Neural progenitor cell (in vitro differentiated cells): ENCODE measurements at regions not wholly inside any gene's neighbourhood (a gene's known extent, or its start where the extent isn't known, plus 50 kb on each side); places are given as distances from the start of the nearest gene placed in this dataset.

Experiments used
- DNase-seq: peaks from one replicate; pipeline ENCODE4 v3.0.0-alpha.2; 2016; ENCODE audit warnings: low spot score
- H2AFZ ChIP-seq: fragments of 200-600 bp; sonication (generic); replicated peaks from 2 replicates; pipeline ENCODE4 v1.6.1; 2016; ENCODE audit warnings: antibody characterized with exemption
- H3F3A ChIP-seq: fragments of 200-600 bp; sonication (generic); 2 replicates; pipeline ENCODE4 v1.6.1; 2016; ENCODE audit warnings: antibody characterized with exemption, low read depth
- H3K27ac ChIP-seq: fragments of 200-600 bp; sonication (generic); 2 replicates; pipeline ENCODE4 v1.5.1; 2016; ENCODE audit warnings: mild to moderate bottlenecking
- H3K27me3 ChIP-seq: fragments of 200-600 bp; sonication (generic); 2 replicates; pipeline ENCODE4 v1.6.1; 2016; ENCODE audit warnings: mild to moderate bottlenecking, moderate library complexity
- H3K36me3 ChIP-seq: fragments of 200-600 bp; sonication (generic); 2 replicates; pipeline ENCODE4 v1.5.1; 2016
- H3K4me1 ChIP-seq: fragments of 200-600 bp; sonication (generic); 2 replicates; pipeline ENCODE4 v1.6.1; 2016; ENCODE audit warnings: mixed run types
- H3K4me2 ChIP-seq: fragments of 200-600 bp; sonication (generic); 2 replicates; pipeline ENCODE4 v1.6.1; 2016
- H3K4me3 ChIP-seq: fragments of 200-600 bp; sonication (generic); 2 replicates; pipeline ENCODE4 v1.5.1; 2016
- H3K79me2 ChIP-seq: fragments of 200-600 bp; sonication (generic); 2 replicates; pipeline ENCODE4 v1.6.1; 2016; ENCODE audit warnings: low read depth
- H3K9ac ChIP-seq: fragments of 200-600 bp; sonication (generic); 2 replicates; pipeline ENCODE4 v1.6.1; 2016
- H3K9me3 ChIP-seq: fragments of 200-600 bp; sonication (generic); 2 replicates; pipeline ENCODE4 v1.5.1; 2016; ENCODE audit warnings: low read depth
- H4K20me1 ChIP-seq: fragments of 200-600 bp; sonication (generic); 2 replicates; pipeline ENCODE4 v1.6.1; 2016; ENCODE audit warnings: low read depth
- H3K27ac Mint-ChIP-seq: 3 replicates; pipeline ENCODE4 v1.8.0; 2021; ENCODE audit warnings: mixed read lengths
- H3K27me3 Mint-ChIP-seq: 2 replicates; pipeline ENCODE4 v1.8.0; 2022; ENCODE audit warnings: low read depth, mild to moderate bottlenecking, inconsistent platforms, moderate library complexity, mixed read lengths; ENCODE audit not compliant: insufficient read depth
- H3K36me3 Mint-ChIP-seq: 3 replicates; pipeline ENCODE4 v1.8.0; 2021; ENCODE audit warnings: mixed read lengths
- H3K4me1 Mint-ChIP-seq: 3 replicates; pipeline ENCODE4 v1.8.0; 2021; ENCODE audit warnings: mixed read lengths
- H3K4me3 Mint-ChIP-seq: 3 replicates; pipeline ENCODE4 v1.8.0; 2021; ENCODE audit warnings: mild to moderate bottlenecking, moderate library complexity, mixed read lengths
- H3K9me3 Mint-ChIP-seq: 3 replicates; pipeline ENCODE4 v1.8.0; 2020; ENCODE audit warnings: mixed read lengths
- CTCF ChIP-seq: fragments of 200-600 bp; sonication (generic); IDR thresholded peaks from 2 replicates; pipeline ENCODE4 v1.5.1; 2017; ENCODE audit warnings: antibody characterized with exemption, mild to moderate bottlenecking
- EZH2 ChIP-seq: fragments of 200-600 bp; sonication (generic); IDR thresholded peaks from 2 replicates; pipeline ENCODE4 v1.6.1; 2017; ENCODE audit warnings: antibody characterized with exemption, mild to moderate bottlenecking, moderate library complexity
- EZH2phosphoT487 ChIP-seq: fragments of 200-600 bp; sonication (generic); IDR thresholded peaks from 2 replicates; pipeline ENCODE4 v1.6.1; 2017; ENCODE audit warnings: antibody characterized with exemption

DNA sequence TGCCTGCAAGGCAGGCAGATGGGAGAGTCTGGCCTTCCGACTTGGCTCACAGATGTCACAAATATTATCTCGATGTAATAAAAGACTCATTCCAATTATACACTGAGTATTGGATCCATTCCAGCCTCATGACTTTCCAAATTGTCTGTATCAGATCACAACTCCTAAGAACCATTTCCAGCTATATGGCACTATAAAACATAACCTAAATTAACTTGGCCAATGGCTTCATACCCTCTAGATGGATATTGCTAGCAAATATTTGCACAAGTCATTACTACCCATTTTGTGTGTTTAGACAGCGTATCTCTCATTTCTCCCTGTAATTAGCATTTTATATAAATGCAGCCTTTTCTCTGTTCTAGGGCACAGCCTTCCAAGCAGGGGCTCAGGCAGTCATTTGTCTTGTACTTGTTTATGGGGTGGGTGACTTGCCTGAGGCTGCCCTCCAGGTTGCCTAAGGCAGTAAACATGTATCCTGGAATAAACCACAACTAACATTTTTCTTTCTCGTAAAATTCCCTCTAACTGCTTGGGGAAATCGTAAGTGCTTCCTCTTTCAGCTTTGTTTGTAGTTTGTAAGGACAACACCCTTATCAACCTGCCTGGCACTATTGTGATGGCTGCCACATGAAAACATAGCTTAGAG, 70.6 kb upstream of the KCNJ6 start:
- DNase-seq, result no peak
- H3K27me3 Mint-ChIP-seq, result peaks cover 4% of the 10 kb centered on the region
- no peak overlapping the region for H3K27ac Mint-ChIP-seq

GRCh38 chr21:37987668-37988067, 71.4 kb upstream of the KCNJ6 start:
- H3K4me3 Mint-ChIP-seq, result no peak overlapping the region
- no peaks in the 10 kb centered on the region for H3K27me3 ChIP-seq
- peaks cover 2% of the 10 kb centered on the region for H3K27me3 Mint-ChIP-seq
- no peaks in the 10 kb centered on the region for H3K36me3 Mint-ChIP-seq
- no peak overlapping the region for H3K27ac Mint-ChIP-seq
- H3F3A ChIP-seq, result no peaks in the 10 kb centered on the region
- H4K20me1 ChIP-seq, result no peaks in the 10 kb centered on the region
- H3K9me3 Mint-ChIP-seq, result no peaks in the 10 kb centered on the region
- H3K9ac ChIP-seq, result no peak overlapping the region
- H3K4me1 Mint-ChIP-seq, result peaks cover 5% of the 10 kb centered on the region
- no peaks in the 10 kb centered on the region for H3K79me2 ChIP-seq
- no peak overlapping the region for H3K4me2 ChIP-seq
- no peak overlapping the region for H3K4me3 ChIP-seq
- no peaks in the 10 kb centered on the region for H3K4me1 ChIP-seq
- TF ChIP-seq EZH2 (no peak), EZH2phosphoT487 (no peak), CTCF (no peak)
- no peaks in the 10 kb centered on the region for H3K36me3 ChIP-seq
- no peak overlapping the region for H3K27ac ChIP-seq
- no peaks in the 10 kb centered on the region for H3K9me3 ChIP-seq
- H2AFZ ChIP-seq, result no peak overlapping the region
- no peak for DNase-seq

More for the DNA sequence above, 70.6 kb upstream of the KCNJ6 start:
- Histone ChIP-seq H3K9ac (no peak overlapping the region), H3K27ac (no peak overlapping the region), H3K79me2 (no peaks in the 10 kb centered on the region), H3K27me3 (no peaks in the 10 kb centered on the region), H3K9me3 (no peaks in the 10 kb centered on the region), H2AFZ (no peak overlapping the region), H3K4me1 (no peaks in the 10 kb centered on the region), H4K20me1 (no peaks in the 10 kb centered on the region), H3K4me3 (no peak overlapping the region), H3F3A (no peaks in the 10 kb centered on the region), H3K4me2 (no peak overlapping the region), H3K36me3 (no peaks in the 10 kb centered on the region)
- Mint-ChIP-seq H3K4me3 (no peak overlapping the region), H3K36me3 (no peaks in the 10 kb centered on the region), H3K9me3 (no peaks in the 10 kb centered on the region), H3K4me1 (peaks cover 5% of the 10 kb centered on the region)
- TF ChIP-seq EZH2 (no peak), CTCF (no peak), EZH2phosphoT487 (no peak)

GRCh38 chr21:37993071-37993470, 76.8 kb upstream of the KCNJ6 start:
- Mint-ChIP-seq H3K4me3 (no peak overlapping the region), H3K27ac (no peak overlapping the region), H3K4me1 (no peaks in the 10 kb centered on the region), H3K9me3 (no peaks in the 10 kb centered on the region), H3K27me3 (peaks cover 2% of the 10 kb centered on the region), H3K36me3 (no peaks in the 10 kb centered on the region)
- no peak for DNase-seq
- H3K4me2 ChIP-seq, result no peak overlapping the region
- H4K20me1 ChIP-seq, result no peaks in the 10 kb centered on the region
- no peak overlapping the region for H2AFZ ChIP-seq
- no peak overlapping the region for H3K9ac ChIP-seq
- H3F3A ChIP-seq, result no peaks in the 10 kb centered on the region
- no peaks in the 10 kb centered on the region for H3K27me3 ChIP-seq
- H3K9me3 ChIP-seq, result no peaks in the 10 kb centered on the region
- no peak overlapping the region for H3K4me3 ChIP-seq
- no peaks in the 10 kb centered on the region for H3K4me1 ChIP-seq
- TF ChIP-seq CTCF (no peak), EZH2 (no peak), EZH2phosphoT487 (no peak)
- H3K27ac ChIP-seq, result no peak overlapping the region
- H3K36me3 ChIP-seq, result no peaks in the 10 kb centered on the region
- H3K79me2 ChIP-seq, result no peaks in the 10 kb centered on the region
